GM18519 (cell line): ENCODE measurements at regions not wholly inside any gene's neighbourhood (a gene's known extent, or its start where the extent isn't known, plus 50 kb on each side); places are given as distances from the start of the nearest gene placed in this dataset.
"Not testable (repeated sequence)": the region's sequence is repeated elsewhere in the genome, so short reads cannot be mapped to it uniquely, and the experiment has no call there.

Experiments
- ATAC-seq: cut with Tn5 transposase; IDR thresholded peaks from one replicate; pipeline ENCODE4 v1.9.1; 2021; ENCODE audit warnings: mild to moderate bottlenecking, moderate library complexity; ENCODE audit not compliant: unreplicated experiment, low FRiP score

DNA sequence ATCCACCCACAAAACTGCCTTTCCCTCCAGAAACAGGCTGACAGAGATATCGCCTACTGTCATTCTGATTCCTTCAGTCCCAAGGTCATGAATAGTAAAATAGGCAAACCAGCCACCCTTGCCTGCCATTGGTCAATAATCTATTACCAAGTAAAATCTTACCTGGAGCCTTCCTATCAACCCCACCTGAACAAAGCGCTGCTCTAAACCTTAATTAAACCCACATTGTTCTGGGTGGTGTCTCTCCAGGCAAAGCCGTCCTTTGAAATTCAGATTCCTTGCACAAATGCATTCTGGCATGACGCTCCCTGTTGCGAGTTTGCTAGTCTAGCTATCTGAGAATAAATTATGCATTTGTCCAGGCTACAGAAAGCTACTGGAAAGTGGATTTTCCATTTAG is 291.6 kb upstream of the ECI2 start:
- ATAC-seq: no peak

DNA sequence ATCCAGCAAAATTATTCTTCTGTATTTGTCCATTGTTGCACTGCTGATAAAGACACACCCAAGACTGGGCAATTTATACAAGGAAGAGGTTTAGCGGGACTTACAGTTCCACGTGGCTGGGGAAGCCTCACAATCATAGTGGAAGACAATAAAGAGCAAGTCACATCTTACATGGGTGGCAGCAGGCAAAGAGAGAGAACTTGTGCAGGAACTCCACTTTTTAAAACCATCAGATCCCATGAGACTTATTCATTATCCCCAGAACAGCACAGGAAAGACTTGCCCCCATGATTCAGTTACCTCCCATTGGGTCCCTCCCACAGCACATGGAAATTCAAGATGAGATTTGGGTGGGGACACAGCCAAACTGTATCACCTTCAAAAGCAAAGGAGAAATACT is 286.5 kb upstream of the ECI2 start:
- no peak for ATAC-seq

DNA sequence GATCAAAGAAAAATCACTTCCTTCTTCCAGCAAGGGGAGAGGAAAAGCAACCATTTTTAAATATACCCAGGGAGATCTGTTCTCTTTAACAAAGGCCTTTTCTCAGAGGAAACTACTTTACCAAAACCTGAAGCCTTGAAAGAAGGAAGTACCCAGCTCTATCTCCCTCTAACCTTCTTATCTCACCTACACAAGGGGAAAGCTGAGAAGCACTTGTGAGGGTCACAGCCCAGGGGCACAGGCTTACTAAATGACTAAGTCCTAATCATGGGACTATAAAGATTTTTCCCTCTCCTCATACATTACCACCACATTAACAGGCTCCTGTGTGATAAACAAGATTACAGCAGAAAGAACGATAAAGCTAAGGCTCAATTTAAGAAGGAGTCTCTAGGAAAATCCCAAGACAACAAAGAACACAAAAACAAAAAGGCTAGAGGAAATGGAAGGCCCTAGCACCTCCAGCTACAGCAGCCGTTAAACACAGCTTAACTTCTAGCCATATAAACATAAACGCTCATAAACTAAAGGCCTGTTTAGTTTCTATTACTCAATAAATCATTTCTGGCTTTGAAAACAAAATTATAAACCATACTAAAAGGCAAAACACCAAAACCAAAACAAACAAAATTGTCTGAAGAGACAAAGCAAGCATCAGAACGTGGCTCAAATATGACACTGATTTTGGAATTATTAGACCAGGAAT is 284.9 kb upstream of the ECI2 start:
- ATAC-seq: no peak

DNA sequence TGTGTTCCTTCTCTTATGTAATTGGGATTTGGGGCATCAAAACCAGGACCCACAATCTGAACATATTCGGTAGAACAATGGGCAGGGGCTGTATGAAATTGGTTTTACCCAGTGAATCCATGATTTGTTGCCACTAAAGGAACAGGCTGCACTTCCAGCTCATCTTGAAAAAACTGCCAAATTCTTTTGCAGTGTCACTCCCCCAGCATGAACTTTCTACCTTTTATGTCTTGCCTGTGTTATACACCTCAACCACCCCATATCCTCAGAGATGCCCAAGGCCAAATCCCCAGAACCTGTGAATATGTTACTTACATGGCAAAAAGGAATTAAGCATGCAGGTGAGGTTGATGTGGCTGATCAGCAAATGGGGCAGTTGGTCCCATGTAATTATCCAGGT is 280.2 kb upstream of the ECI2 start:
- no peak for ATAC-seq

DNA sequence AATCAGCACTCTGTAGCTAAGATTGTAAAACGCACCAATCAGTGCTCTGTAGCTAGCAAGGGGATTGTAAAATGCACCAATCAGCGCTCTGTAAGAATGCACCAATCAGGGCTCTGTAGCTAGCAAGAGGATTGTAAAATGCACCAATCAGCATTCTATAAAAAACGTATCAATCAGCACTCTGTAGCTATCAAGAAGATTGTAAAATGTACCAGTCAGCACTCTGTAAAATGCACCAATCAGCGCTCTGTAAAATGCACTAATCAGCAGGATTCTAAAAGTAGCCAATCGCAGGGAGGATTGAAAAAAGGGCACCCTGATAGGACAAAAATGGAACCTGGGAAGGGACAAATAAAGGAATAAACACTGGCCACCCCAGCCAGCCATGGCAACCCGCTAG is 278.7 kb upstream of the ECI2 start:
- ATAC-seq: not testable (repeated sequence)

DNA sequence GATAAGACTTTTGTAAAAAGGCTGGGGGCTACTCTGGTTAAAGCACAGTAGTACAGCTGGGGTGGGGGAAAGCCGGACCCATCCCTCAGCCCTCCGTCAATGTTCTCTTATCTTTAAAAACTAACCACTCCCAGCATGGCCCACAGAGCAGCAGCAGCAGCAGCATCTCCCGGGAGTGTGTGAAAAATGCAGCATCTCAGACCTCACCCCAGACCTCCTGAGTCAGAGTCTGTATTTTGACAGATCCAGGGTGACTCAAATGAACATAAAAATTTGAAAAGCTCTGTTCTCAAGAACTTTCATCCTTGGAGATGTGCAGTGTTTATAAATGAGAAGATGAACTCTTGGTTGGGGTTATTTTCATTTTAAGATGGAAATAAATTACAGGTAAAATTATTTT is 277.7 kb upstream of the ECI2 start:
- ATAC-seq: no peak

DNA sequence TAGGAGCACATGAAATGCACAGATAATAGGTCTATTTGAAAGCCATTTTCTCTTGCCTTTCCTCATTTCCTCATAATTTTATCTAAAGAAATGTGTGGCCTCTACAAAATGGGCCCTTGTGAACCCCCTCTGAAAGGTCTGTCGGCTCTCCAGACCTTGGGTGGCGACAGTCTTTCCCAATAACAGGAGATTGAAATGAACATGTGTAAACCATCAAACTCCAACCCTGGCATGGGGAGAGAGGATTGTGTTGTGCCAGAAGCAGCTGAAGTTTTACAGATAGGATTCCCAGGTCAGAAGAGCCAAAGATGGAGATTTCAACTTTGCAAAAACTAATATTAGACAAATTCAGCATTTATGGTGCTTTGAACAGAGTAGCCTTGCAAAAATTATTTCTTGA is 277.1 kb upstream of the ECI2 start:
- ATAC-seq: no peak

DNA sequence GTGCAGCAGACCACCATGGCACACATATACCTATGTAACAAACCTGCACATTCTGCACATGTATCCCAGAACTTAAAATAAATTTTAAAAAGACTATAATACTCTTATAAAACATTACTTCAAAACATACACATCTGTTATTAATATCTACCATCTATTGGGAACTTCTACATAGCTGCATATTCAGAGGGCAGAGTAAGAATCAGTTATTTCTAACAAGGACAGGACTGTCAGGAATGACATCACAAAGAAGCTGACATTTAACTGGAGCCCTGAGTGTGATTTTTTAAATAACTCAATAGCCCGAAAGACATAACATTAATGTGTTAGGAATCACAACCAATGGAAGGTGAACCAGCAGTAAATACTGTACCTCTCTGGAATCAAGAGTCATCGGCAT is 276.7 kb upstream of the ECI2 start:
- ATAC-seq: no peak

DNA sequence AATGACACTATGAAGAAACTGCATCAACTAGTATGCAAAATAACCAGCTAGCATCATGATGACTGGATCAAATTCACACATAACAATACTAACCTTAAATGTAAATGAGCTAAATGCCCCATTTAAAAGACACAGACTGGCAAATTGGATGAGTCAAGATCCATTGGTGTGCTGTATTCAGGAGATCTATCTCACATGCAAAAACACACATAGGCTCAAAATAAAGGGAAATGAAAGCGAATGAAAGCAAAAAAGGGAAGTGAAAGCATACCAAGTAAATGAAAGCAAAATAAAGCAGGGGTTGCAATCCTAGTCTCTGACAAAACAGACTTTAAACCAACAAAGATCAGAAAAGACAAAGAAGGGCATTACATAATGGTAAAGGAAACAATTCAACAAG is 272.3 kb upstream of the ECI2 start:
- peak; percentile 97 for ATAC-seq

DNA sequence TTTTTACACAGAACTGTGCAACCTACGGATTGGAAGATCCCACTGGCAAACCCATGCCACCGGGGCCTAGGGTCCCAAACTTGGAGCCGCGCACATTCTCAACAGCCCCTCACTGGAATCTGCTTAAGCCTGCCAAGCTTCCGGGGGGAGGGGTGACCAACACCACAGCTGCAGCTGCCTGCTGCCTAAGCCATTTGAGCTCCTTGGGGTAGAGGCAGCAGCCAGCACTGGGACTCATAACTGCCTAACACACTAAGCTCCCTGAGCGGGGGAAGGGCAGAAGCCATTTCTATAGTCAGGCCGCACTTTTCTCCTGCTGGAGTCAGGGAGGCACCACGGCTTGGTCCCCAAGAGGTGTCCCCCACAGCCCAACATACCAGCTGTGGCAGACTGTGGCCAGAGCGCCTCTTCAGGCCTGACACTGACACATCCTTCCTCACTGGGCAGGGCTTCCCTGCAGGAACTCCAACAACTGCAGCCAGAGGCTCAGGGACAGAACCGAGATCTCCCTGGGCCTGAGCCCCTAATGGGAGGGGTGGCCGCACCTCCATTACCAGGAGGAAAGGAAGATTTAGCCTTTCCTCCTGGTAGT is 270.3 kb upstream of the ECI2 start:
- ATAC-seq: no peak

DNA sequence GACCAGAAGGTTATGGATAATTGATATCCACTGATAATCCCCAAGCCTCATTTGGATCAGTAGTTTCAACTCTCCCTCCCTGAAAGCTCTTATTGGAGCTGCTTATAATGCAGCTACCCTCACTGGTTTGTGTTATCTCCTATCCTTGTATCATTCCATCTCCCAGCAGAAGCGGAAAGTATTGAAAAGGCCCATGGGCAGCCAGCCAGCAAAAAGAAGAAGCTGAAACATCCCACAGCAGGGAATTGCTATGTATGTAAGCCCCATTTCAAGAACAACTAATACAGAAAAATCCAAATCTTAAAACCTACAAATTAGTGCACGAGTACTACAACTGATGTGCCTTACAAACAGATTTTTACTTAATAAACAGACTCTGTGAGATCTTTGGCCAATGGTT is 269.0 kb upstream of the ECI2 start:
- no peak for ATAC-seq

DNA sequence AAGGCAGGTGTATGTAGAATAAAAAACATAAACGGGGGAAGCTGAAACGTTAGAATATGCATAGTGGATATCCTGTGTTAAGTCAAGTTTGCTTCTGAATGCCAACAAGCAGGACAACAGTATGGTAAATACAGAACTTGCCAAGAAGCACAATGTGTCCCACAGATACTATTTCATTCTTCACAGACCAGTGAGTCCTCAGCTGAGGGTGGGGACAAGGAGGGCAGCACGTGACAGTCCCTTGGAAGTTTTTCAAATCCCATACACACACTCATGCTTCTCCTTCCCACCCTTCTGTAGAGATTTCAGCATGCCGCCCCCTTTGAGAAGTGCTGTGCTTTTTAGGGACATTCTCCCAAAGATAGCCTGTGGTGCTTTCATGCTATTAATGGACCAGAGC is 268.5 kb upstream of the ECI2 start:
- no peak for ATAC-seq

DNA sequence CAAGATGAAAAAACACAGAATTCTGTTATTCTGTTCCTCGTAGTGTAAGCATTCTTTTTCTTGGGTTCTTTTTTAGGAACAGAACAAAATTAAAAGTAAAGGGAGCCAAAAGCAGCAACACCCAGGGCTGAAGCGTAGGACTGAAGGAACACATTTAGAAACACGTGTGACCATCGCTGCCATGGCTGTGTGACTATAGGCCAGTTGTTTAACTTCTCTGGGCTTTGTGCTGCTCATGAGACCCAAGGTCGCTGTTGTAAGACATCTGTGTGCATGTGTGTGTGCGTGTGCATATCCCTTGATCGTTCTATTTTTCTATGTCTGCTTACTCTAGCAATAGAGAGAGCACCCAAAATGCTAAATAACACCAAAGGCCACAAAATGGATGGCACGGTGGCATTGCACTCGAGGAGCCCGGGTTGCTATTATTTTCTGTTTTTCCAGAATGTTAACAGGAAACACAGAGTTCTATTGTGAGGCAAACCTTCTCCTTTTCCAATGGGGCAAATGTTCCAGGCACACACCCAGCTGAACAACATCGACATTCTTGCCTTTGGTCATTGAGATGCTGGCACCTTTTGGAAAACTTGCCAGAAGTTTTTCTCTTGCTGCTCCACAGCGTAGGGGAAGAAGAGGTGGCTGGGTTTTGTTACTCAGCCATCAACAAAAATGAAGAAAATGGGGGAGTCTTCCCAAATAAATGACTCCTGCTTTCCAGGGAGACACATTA is 267.8 kb upstream of the ECI2 start:
- no peak for ATAC-seq

DNA sequence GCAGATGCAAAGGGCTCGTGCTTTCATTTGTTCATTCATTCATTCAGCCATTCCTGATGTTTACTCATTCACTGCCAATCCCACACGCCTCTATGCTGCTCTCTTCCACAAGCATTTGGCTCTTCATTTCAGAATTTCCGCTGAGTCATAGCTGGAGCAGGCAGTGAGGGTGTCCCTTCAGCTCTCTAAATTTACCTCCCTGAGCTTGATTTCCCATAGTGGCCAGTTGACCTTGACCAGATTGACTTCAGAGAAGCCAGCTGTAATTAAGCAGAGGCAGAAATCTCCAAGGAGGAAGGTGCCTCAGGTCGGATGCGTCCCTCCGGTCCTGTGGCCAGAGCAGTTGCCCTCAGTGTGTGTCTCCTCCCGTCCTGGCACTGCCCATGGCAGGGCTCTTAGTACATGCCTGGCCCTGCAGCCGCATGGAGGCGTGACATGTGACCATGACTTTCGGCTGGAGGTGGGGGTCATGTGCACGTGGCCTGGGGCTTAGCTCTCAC is 267.2 kb upstream of the ECI2 start:
- ATAC-seq: no peak

DNA sequence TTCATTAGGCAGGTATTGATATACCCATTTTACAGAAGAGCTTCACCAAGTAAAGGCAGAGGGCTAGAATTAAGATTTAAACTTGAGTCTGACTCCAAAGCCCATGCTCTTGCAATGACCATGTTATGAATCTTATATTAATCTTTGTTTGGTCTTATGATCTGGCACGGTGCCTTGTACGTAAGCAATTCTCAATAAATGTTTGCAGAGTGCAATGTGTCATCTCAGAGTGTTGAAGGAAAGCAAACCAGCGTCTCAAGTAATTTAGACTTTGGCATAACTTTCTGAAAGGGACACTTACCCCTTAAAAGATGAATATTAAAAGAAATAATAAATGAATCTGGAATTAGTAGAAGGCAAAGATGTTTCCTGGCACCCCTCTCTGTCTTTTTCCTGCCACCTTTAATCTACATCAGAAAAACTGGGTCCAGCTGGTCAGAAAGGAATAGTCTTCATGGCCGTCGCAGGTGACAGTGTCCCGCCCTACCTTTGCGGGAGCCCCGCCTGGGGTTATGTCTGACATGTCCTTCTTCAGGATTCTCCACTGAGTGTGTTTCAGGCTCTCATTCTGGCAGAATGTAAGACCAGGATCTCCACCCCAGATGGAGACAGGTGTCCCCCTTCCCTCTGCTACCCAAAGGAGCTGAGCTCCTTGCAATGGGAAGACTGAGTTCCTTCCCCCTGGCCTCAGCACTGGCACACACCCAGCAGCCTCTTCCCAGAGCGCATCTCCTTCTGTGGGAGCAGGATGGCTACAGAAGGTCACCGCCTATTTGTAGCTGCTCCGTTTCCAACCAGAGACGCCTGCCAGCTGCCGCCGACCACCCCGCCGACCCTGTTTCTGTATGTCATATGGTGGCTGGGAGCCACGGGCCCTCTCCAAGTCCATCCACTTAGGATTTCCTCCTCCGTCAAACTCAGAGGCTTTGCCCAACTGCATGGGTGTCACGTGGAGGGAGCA is 266.3 kb upstream of the ECI2 start:
- no peak for ATAC-seq

DNA sequence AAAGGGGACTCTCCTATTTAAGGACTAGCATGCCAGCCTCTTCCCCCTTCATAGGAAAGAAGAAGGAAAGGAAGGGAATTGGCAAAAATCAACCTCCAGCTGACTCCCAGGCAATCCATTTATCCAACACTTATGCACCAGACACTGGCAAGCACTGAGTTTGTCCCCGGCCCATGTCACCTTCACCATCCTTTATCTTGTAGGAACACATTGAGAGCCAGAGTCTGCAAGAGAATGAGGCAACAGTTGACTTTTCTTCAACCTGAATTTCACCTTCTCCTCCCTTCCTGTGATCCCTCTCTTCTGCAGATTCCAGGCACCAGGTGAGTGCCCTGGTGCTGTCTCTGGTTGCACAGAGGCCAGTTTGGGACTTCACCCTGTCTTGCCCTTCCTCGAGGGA is 264.3 kb upstream of the ECI2 start:
- no peak for ATAC-seq

DNA sequence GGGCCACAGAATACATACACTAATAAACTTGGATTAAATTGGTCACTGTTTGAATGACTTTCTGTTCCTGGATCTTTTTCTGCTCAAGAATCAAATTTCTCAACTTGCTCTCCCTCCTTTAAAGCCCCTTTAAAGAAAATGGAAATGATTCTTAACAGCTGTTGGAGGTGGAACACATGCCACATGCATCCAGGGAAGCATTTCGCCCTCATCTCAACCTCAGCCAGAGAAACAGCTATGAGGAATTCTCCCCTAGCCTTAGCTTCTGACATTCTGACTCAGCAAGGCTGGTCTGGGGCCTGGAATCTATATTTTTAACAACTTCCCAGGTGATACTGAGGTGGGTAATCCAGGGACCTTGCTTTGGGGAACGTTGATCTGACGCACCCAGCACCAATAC is 263.4 kb upstream of the ECI2 start:
- no peak for ATAC-seq

DNA sequence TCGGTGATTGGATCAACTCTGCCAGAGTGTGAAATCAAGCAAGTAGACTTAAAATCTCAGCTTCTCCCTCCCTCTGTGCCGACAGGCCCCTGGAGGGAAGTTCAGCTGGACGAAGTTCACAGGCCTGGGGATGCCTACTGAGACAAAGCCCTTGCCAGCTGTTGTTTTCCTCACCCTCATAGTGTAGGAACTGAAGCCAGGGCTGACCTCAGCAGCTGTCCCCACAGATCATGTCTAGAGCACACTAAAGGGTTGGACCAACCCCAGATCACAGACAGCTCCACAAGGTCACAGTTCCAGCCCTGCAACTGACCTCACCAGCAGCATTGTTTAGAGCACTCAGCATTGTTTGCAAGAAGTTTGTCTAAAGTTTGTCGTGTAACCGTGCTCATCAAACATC is 261.9 kb upstream of the ECI2 start:
- no peak for ATAC-seq

DNA sequence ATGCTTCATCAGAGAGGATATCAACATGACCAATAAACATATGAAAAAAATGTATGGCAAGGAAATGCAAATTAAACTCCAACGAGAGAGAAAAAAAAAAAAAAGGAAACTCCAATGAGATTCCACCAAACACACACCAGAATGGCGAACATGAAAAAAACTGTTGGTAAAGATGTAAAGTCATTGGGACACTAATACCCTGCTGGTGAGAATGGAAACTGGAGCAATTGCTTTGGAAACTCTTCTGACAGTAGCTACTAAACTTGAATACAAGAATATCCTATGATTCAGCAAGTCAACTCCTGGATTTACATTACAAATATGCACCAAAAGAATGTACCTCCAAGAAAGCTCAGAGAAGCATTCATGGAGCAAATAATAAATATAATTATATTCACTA is 260.7 kb upstream of the ECI2 start:
- ATAC-seq: no peak

DNA sequence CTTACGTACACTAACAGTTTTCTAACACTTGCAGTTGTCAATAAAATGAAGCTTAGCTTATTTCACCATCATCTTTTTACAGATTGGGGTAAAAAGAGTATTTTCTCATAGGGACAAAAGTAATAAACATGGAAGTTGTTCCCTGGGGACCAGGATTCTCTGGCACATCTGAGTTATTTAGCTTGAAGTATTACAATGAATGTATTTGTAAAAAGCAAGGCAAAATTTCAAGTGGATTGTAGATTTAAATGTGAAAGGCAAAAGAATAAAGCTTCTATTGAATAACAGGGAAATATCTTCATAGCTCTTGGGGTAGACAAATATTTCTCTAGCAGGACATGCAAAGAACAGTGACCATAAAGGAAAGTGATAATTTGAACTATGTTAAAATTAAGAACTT is 260.0 kb upstream of the ECI2 start:
- ATAC-seq: no peak

DNA sequence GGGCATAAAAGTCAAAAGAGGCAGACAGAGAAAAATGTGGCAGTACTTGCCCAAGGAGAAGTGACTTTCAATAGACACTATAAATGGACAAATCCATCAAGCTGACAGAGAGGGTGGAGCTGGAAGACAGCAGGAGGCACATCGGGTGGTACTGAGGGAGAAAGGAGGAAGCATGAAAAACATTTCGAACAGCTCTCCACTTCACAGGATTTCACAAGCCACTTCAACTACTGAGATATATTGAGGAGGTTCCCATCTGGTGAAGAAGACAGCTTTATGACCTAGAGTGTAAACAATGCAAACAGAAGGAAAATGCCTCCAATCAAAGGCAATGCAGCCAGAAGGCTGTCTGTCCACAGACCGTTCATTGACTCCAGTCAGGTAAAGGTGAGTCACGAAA is 259.4 kb upstream of the ECI2 start:
- no peak for ATAC-seq
